ENCODE measurements at regions not wholly inside any gene's neighbourhood (a gene's known extent, or its start where the extent isn't known, plus 50 kb on each side); places are given as distances from the start of the nearest gene placed in this dataset.

DNA sequence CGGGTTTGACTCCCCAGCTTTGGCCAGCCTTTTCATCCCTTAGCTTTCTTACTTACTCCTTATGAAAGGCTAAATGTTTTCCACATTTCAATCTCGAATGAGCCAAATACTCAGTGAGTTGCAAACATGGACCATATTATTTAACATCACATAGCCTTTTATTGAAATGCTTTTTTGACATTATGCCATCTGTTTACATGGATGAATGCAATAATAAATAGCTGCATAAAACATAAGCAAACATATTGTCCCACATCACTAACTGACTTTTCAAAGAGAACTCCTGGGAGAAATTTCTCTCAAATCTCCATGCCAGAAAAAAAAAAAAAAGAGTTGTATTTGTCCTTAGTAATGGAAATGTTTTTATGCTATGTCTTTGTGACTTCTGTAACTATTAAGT, 134.9 kb downstream of the LSMEM1 start:
- no peaks in the 10 kb centered on the region for H3K9me3 ChIP-seq
- H3K4me3 ChIP-seq, result no peak overlapping the region
- H3K27ac ChIP-seq, result no peak overlapping the region
- no peaks in the 10 kb centered on the region for H3K4me1 ChIP-seq
- H3K27me3 ChIP-seq, result no peaks in the 10 kb centered on the region
- H3K36me3 ChIP-seq, result no peaks in the 10 kb centered on the region
- DNase-seq (no peak), ATAC-seq (ENCODE audit: low FRiP score in 2 of 2) (no peak)
- TF ChIP-seq EP300 (IDR thresholded peaks at IDR 0.05) (no peak), POLR2A (IDR thresholded peaks at IDR 0.05) (no peak), POLR2AphosphoS5 (IDR thresholded peaks at IDR 0.05) (no peak)
- TF ChIP-seq, protein P1, sequence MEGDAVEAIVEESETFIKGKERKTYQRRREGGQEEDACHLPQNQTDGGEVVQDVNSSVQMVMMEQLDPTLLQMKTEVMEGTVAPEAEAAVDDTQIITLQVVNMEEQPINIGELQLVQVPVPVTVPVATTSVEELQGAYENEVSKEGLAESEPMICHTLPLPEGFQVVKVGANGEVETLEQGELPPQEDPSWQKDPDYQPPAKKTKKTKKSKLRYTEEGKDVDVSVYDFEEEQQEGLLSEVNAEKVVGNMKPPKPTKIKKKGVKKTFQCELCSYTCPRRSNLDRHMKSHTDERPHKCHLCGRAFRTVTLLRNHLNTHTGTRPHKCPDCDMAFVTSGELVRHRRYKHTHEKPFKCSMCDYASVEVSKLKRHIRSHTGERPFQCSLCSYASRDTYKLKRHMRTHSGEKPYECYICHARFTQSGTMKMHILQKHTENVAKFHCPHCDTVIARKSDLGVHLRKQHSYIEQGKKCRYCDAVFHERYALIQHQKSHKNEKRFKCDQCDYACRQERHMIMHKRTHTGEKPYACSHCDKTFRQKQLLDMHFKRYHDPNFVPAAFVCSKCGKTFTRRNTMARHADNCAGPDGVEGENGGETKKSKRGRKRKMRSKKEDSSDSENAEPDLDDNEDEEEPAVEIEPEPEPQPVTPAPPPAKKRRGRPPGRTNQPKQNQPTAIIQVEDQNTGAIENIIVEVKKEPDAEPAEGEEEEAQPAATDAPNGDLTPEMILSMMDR (IDR thresholded peaks at IDR 0.05), result no peak
- WGBS, 2 donors, result 81 to 85% methylated on average over 2 of the region's 2 CpGs

- TF ChIP-seq, protein P1 (IDR thresholded peaks at IDR 0.05), result no peak
- no peak for TF ChIP-seq EP300 (IDR thresholded peaks at IDR 0.05)
- TF ChIP-seq POLR2A (IDR thresholded peaks at IDR 0.05), result no peak
- no peak for TF ChIP-seq POLR2AphosphoS5 (IDR thresholded peaks at IDR 0.05)
- H3K36me3 ChIP-seq, result no peaks in the 10 kb centered on the region
- H3K4me3 ChIP-seq, result no peak overlapping the region
- ATAC-seq (ENCODE audit: low FRiP score in 2 of 2) (no peak), DNase-seq (no peak)
- no peaks in the 10 kb centered on the region for H3K27me3 ChIP-seq
- no peaks in the 10 kb centered on the region for H3K9me3 ChIP-seq
- 66 to 71% methylated on average over 2 of the region's 2 CpGs for WGBS, 2 donors
- H3K27ac ChIP-seq, result no peak overlapping the region
- H3K4me1 ChIP-seq, result no peaks in the 10 kb centered on the region
Measured at GRCh38 chr7:112616295-112616694, 135.5 kb downstream of the LSMEM1 start.

DNA sequence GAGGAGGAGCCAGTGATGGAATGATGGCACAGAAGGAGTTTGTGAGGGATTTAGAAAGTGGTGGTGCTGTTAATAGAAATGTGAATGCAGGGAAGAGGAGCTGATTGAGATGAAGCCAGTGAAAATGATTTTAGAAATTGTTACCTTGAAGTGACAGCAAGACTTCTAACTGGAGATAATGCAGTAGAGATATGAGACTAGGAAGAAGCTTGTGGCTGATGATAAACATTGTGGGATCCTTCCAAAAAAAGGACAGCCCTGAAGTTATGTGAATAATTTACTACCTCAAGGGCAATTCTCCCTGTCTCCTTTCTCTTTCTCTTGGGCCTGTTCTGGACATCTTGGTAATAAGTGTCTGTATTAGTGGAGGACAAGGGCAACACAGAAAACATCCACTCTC, 138.6 kb downstream of the LSMEM1 start:
- no peaks in the 10 kb centered on the region for H3K4me1 ChIP-seq
- H3K9me3 ChIP-seq, result no peaks in the 10 kb centered on the region
- DNase-seq (no peak), ATAC-seq (ENCODE audit: low FRiP score in 2 of 2) (no peak)
- no peaks in the 10 kb centered on the region for H3K27me3 ChIP-seq
- H3K36me3 ChIP-seq, result no peaks in the 10 kb centered on the region
- H3K4me3 ChIP-seq, result no peak overlapping the region
- no peak overlapping the region for H3K27ac ChIP-seq
- no peak for TF ChIP-seq EP300 (IDR thresholded peaks at IDR 0.05)
- TF ChIP-seq POLR2A (IDR thresholded peaks at IDR 0.05), result no peak
- TF ChIP-seq, protein P1 (IDR thresholded peaks at IDR 0.05), result no peak

DNA sequence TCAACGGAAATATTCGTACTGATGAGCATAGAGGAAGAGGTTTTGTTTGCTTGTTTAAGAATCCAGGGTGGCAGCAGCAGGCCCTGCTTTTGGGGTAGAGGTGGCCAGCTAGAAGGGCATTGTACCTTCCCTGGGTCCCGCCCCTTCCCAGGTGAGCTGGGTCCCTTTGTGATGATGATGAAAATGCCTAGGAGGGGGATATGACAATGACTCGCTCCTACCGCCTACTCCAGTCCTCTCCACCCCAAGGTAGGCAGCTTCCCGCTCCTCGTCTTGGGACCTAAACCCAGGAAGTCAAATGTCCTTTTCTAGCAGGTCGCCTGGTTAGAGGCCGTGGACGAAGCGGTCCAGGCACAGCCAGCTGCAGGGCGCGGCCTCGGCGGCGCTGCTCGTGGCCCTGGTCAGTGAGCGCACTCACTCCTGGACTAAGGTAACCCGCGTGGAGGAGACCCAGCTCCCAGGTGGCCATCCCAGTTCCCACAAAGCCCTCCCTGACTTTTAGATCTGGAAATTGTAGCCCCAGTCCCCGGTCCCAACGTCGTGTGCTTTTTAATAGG, 141.4 kb downstream of the LSMEM1 start:
- no peak overlapping the region for H3K27ac ChIP-seq
- no peaks in the 10 kb centered on the region for H3K36me3 ChIP-seq
- no peaks in the 10 kb centered on the region for H3K27me3 ChIP-seq
- DNase-seq (peak in 1 of 2 donors; percentile 71), ATAC-seq (ENCODE audit: low FRiP score in 2 of 2) (no peak)
- H3K9me3 ChIP-seq, result no peaks in the 10 kb centered on the region
- H3K4me3 ChIP-seq, result no peak overlapping the region
- TF ChIP-seq EP300 (IDR thresholded peaks at IDR 0.05) (no peak), POLR2A (IDR thresholded peaks at IDR 0.05) (no peak), POLR2AphosphoS5 (IDR thresholded peaks at IDR 0.05) (no peak)
- TF ChIP-seq, protein P1 (IDR thresholded peaks at IDR 0.05), result no peak
- H3K4me1 ChIP-seq, result no peaks in the 10 kb centered on the region
- 83 to 94% methylated on average over 13 to 16 of the region's 23 CpGs for WGBS, 2 donors

DNA sequence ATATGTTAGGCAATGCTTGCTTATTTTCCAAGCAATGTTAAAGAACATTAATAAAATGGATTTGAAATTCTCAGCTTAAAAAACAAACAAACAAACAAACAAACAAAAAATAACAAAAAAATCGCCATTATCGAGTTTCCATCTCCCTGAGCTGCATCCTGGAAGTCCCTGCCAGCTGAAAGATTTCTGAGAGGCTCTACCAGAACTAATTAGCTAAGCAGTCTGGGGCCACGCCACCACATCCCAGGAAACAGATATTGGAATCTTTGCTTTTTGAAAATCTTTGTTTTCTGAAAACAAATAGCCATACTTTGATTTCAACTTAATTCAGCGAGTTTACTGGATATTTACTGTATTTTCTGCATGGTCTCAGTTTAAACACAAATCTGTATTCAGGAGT, 143.6 kb downstream of the LSMEM1 start:
- 72 to 73% methylated on average over 4 of the region's 4 CpGs for WGBS, 2 donors
- ATAC-seq (ENCODE audit: low FRiP score in 2 of 2), result no peak
- no peak for TF ChIP-seq POLR2AphosphoS5 (IDR thresholded peaks at IDR 0.05)
- TF ChIP-seq EP300 (IDR thresholded peaks at IDR 0.05), result no peak
- no peak for TF ChIP-seq POLR2A (IDR thresholded peaks at IDR 0.05)
- TF ChIP-seq, protein P1 (IDR thresholded peaks at IDR 0.05), result no peak

More for the DNA sequence above, 143.6 kb downstream of the LSMEM1 start:
- H3K27ac ChIP-seq, result no peak overlapping the region
- no peaks in the 10 kb centered on the region for H3K27me3 ChIP-seq
- no peaks in the 10 kb centered on the region for H3K36me3 ChIP-seq
- H3K4me1 ChIP-seq, result no peaks in the 10 kb centered on the region
- H3K9me3 ChIP-seq, result no peaks in the 10 kb centered on the region
- H3K4me3 ChIP-seq, result no peak overlapping the region
- DNase-seq, result no peak

Measured in upper lobe of left lung (tissue), 6 donors.